LNCaP clone FGC (cell line): ENCODE measurements at regions not wholly inside any gene's neighbourhood (a gene's known extent, or its start where the extent isn't known, plus 50 kb on each side); places are given as distances from the start of the nearest gene placed in this dataset.

ENCODE experiments used
- DNase-seq: peaks from one replicate; pipeline ENCODE4 v3.0.0-alpha.2; 2011; ENCODE audit warnings: low read depth
- H3K4me3 ChIP-seq: 2 replicates; pipeline ENCODE4 v1.5.1; 2011; ENCODE audit warnings: mild to moderate bottlenecking, low read depth, low read length, control low read depth
- CTCF ChIP-seq: IDR thresholded peaks from 2 replicates; pipeline ENCODE4 v1.5.1; 2012; ENCODE audit warnings: mild to moderate bottlenecking; ENCODE audit not compliant: control insufficient read depth, insufficient read depth; ENCODE audit errors: extremely low read depth

- no peak for TF ChIP-seq CTCF
Observed at GRCh38 chr21:26403321-26403720, 169.8 kb downstream of the CYYR1 start.

GRCh38 chr21:26397545-26397944, 175.5 kb downstream of the CYYR1 start:
- no peak for DNase-seq
- no peak for TF ChIP-seq CTCF

More at GRCh38 chr21:26403321-26403720, 169.8 kb downstream of the CYYR1 start:
- no peak overlapping the region for H3K4me3 ChIP-seq
- no peak for DNase-seq

GRCh38 chr21:26394341-26394740, 178.7 kb downstream of the CYYR1 start:
- no peak for TF ChIP-seq CTCF
- DNase-seq, result no peak
- no peak overlapping the region for H3K4me3 ChIP-seq

More at GRCh38 chr21:26397545-26397944, 175.5 kb downstream of the CYYR1 start:
- no peak overlapping the region for H3K4me3 ChIP-seq

GRCh38 chr21:26391166-26391565, 181.9 kb downstream of the CYYR1 start:
- H3K4me3 ChIP-seq, result no peak overlapping the region
- no peak for TF ChIP-seq CTCF
- no peak for DNase-seq

- DNase-seq, result no peak
- H3K4me3 ChIP-seq, result no peak overlapping the region
- no peak for TF ChIP-seq CTCF
Observed at GRCh38 chr21:26389971-26390641, 183.0 kb downstream of the CYYR1 start.

- no peak for DNase-seq
- H3K4me3 ChIP-seq, result no peak overlapping the region
- TF ChIP-seq CTCF, result no peak
Observed at GRCh38 chr21:26388731-26389231, 184.3 kb downstream of the CYYR1 start.

- no peak for DNase-seq
- no peak overlapping the region for H3K4me3 ChIP-seq
- no peak for TF ChIP-seq CTCF
Observed at GRCh38 chr21:26385721-26386120, 187.4 kb downstream of the CYYR1 start.
